ENCODE measurements at regions not wholly inside any gene's neighbourhood (a gene's known extent, or its start where the extent isn't known, plus 50 kb on each side); places are given as distances from the start of the nearest gene placed in this dataset.

DNA sequence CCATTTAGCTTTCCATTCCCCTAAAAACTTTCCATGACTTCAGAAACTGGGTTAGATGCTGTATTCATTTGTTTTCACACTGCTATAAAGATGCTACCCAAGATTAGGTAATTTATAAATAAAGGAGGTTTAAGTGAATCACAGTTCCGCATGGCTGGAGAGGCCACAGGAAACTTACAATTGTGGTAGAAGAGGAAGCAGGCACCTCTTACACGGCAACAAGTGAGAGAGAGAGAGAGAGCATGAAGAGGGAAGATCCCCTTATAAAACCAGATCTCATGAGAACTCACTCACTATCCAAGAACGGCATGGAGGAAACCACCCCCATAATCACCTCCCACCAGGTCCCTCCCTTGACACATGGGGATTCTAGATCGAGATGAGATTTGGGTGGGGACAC is 336.8 kb downstream of the TFEC start:
- Histone ChIP-seq H2AK5ac (ENCODE audit: low read depth, low read length) (no peak overlapping the region), H3K9me1 (ENCODE audit: insufficient read depth, low read length) (no peaks in the 10 kb centered on the region), H3K23ac (ENCODE audit: low read depth, low read length) (no peak overlapping the region), H3K4me3 (ENCODE audit: insufficient read depth, low read depth, low read length) (no peak overlapping the region), H2BK5ac (ENCODE audit: low read depth, low read length, poor library complexity, severe bottlenecking) (no peak overlapping the region), H2AK9ac (replicated peaks; ENCODE audit: low read depth, low read length, poor library complexity) (no peak overlapping the region), H3K9me3 (ENCODE audit: control insufficient read depth, insufficient read depth, low read length) (no peaks in the 10 kb centered on the region), H4K5ac (ENCODE audit: low read depth, low read length) (no peak overlapping the region), H3K4me2 (ENCODE audit: low read depth, low read length) (no peak overlapping the region), H3K79me1 (ENCODE audit: low read depth in 1 of 2, low read length in 2 of 2) (no peaks in the 10 kb centered on the region), H4K91ac (ENCODE audit: insufficient read depth, low read depth, low read length) (no peak overlapping the region), H2BK120ac (ENCODE audit: low read depth, low read length) (no peak overlapping the region), H3K14ac (replicated peaks; ENCODE audit: low read depth, low read length) (no peak overlapping the region), H3K4ac (ENCODE audit: low read depth, low read length) (no peak overlapping the region), H3K18ac (ENCODE audit: low read depth, low read length) (no peak overlapping the region), H3K36me3 (ENCODE audit: control insufficient read depth, insufficient read depth, low read length) (no peaks in the 10 kb centered on the region), H4K8ac (ENCODE audit: low read depth in 2 of 2, low read length in 2 of 2) (no peak overlapping the region), H3K4me1 (ENCODE audit: control insufficient read depth, insufficient read depth, low read length) (no peaks in the 10 kb centered on the region), H3K27ac (ENCODE audit: insufficient read depth, low read length) (no peak overlapping the region), H4K20me1 (ENCODE audit: insufficient read depth, low read length) (no peaks in the 10 kb centered on the region), H3K9ac (ENCODE audit: low read depth, low read length) (no peak overlapping the region), H3K56ac (ENCODE audit: extremely low read depth, insufficient read depth, low read length) (no peak overlapping the region), H2BK15ac (ENCODE audit: low read depth, low read length) (no peak overlapping the region), H2BK20ac (ENCODE audit: low read depth, low read length) (no peak overlapping the region), H3K27me3 (ENCODE audit: control insufficient read depth, insufficient read depth, low read length) (no peaks in the 10 kb centered on the region), H2AFZ (replicated peaks; ENCODE audit: low read length, poor library complexity) (no peak overlapping the region)
- BruUV-seq (replicated peaks), result no TSS peak
- no peak for TF ChIP-seq SMC3 (IDR thresholded peaks at IDR 0.05; ENCODE audit: low read depth, low read length)
- TF ChIP-seq NFE2L2 (IDR thresholded peaks at IDR 0.05; ENCODE audit: low read depth, low read length), result no peak
- no peak for TF ChIP-seq RAD21 (IDR thresholded peaks at IDR 0.05; ENCODE audit: low read length)
- TF ChIP-seq MAZ (IDR thresholded peaks at IDR 0.05; ENCODE audit: borderline replicate concordance, low read depth, low read length), result no peak
- TF ChIP-seq, protein P1, sequence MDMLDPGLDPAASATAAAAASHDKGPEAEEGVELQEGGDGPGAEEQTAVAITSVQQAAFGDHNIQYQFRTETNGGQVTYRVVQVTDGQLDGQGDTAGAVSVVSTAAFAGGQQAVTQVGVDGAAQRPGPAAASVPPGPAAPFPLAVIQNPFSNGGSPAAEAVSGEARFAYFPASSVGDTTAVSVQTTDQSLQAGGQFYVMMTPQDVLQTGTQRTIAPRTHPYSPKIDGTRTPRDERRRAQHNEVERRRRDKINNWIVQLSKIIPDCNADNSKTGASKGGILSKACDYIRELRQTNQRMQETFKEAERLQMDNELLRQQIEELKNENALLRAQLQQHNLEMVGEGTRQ (IDR thresholded peaks at IDR 0.05; ENCODE audit: low read depth, low read length), result no peak
- TF ChIP-seq, protein P2, sequence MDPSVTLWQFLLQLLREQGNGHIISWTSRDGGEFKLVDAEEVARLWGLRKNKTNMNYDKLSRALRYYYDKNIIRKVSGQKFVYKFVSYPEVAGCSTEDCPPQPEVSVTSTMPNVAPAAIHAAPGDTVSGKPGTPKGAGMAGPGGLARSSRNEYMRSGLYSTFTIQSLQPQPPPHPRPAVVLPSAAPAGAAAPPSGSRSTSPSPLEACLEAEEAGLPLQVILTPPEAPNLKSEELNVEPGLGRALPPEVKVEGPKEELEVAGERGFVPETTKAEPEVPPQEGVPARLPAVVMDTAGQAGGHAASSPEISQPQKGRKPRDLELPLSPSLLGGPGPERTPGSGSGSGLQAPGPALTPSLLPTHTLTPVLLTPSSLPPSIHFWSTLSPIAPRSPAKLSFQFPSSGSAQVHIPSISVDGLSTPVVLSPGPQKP (IDR thresholded peaks at IDR 0.05; ENCODE audit: borderline replicate concordance, low read depth, low read length), result no peak
- no peak for TF ChIP-seq CEBPB (IDR thresholded peaks at IDR 0.05; ENCODE audit: low read depth, low read length)
- no peak for TF ChIP-seq FOS (IDR thresholded peaks at IDR 0.05; ENCODE audit: low read depth, low read length)
- POLR2A ChIA-PET (ENCODE audit: unreplicated experiment), result no interaction called here
- DNase-seq, result no peak
- no CpG with 5 or more reads among the region's 4 CpGs for WGBS, 2 experiments (ENCODE audit: extremely low coverage in 2 of 2, insufficient read length in 1 of 2)
- in situ Hi-C loops (cut with MboI; ENCODE audit: low sequenced_read_pairs), result loop anchor here (25.0 kb wide), 1 partner anchor 831 kb away; no protein-coding TSS in a partner anchor
- dilution Hi-C loops (cut with HindIII; ENCODE audit: low sequenced_read_pairs, unreplicated experiment), result no loop called here
- ATAC-seq (ENCODE audit: low read depth), result no peak
- CTCF ChIA-PET, result no interaction called here
- intact Hi-C loops (cut with micrococcal nuclease), result no loop called here
